GM13976 (cell line): ENCODE measurements at regions not wholly inside any gene's neighbourhood (a gene's known extent, or its start where the extent isn't known, plus 50 kb on each side); places are given as distances from the start of the nearest gene placed in this dataset.

Experiments
- DNase-seq: peaks from one replicate; pipeline ENCODE4 v3.0.0; 2012; ENCODE audit warnings: low spot score
- CTCF ChIP-seq: IDR thresholded peaks from 2 replicates; pipeline ENCODE4 v1.5.1; 2012; ENCODE audit warnings: borderline replicate concordance, mild to moderate bottlenecking; ENCODE audit not compliant: insufficient read depth; ENCODE audit errors: extremely low read depth, missing control alignments, control extremely low read depth
- in situ Hi-C: fragments of 300-500 bp; cut with MboI; formaldehyde crosslinking; loops from one replicate; pipeline ENCODE4 v1.12.0; 2022; ENCODE audit warnings: low sequenced_read_pairs, mixed read lengths, inconsistent platforms; ENCODE audit not compliant: unreplicated experiment

DNA sequence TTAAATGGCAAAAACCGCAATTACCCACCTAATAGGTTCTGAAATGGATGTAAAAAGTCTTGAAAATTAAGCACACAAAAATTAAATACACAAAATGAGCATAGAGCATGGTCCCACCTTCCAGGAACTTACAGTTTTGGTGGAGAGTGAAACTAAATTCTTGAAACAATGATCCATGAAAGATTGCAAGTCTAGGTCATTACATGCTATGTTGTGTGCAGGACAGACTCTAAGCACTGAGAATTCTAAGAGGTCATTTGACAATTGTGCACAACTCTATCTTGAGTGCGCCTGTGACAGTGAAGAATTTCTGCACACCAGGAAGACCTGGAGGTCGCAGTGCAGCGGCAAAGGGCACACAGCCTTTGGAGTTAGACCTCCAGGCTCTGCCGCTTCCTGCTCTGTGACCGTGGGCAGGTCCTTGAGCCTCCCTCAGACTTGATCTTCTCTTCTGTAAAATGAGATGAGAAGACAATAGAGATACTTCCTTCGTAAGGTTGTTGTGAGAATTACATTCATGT, 153.3 kb upstream of the TPM1 start:
- no peak for TF ChIP-seq CTCF
- in situ Hi-C loops, result no loop called here
- DNase-seq, result no peak

GRCh38 chr15:62889734-62890505, 152.6 kb upstream of the TPM1 start:
- in situ Hi-C loops, result no loop called here
- no peak for DNase-seq
- TF ChIP-seq CTCF, result no peak

DNA sequence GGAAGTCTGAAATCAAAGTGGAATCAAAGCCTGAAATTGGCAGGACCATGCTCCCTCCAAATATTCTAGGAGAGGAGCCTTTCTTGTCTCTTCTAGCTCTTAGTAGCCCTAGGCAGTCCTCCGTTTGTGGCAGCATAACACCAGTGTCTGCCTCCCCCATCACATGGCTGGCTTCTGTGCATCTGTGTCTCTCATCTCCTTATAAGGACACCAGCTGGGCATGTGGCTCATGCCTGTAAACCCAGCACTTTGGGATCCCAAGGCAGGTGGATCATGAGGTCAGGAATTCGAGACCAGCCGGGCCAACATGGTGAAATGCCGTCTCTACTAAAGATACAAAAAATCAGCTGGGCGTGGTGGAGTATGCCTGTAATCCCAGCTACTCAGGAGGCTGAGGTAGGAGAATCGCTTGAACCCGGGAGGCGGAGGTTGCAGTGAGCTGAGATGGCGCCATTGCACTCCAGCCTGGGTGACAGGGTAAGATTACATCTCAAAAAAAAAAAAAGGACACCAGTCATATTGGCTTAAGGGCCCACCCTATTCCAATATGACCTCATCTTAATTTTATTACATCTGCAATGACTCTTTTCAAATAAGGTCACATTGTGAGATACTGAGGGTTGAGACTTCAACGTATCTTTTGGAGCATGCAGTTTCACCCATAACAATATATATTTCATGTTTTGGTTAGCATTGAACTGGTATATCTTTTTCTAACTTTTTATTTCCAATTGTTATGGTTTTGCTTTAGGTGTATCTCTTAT, 148.0 kb upstream of the TPM1 start:
- no peak for TF ChIP-seq CTCF
- in situ Hi-C loops, result no loop called here
- no peak for DNase-seq

GRCh38 chr15:62895139-62895866, 147.2 kb upstream of the TPM1 start:
- no peak for TF ChIP-seq CTCF
- in situ Hi-C loops, result no loop called here
- no peak for DNase-seq

DNA sequence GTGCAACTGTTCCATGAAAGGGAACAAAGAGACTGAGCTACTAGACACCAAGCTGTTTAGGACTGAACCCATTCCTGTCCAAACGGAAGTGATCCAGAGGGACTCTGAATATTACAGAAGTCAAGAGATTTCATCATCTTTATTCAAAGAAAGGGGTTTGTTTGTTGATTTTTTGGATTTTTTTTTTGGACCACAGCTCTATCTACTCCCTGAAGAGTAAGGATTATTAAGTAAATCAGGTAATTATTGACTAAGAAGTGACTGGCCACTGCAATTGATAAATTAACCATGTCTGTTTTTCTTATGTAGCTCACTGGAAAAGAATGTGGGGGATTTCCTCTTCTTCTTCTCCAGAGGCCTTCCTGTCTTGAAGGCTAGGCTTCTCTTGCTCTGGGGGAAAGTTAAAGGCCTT, 146.6 kb upstream of the TPM1 start:
- no peak for TF ChIP-seq CTCF
- in situ Hi-C loops, result no loop called here
- DNase-seq, result no peak

GRCh38 chr15:62896380-62896866, 146.1 kb upstream of the TPM1 start:
- in situ Hi-C loops, result no loop called here
- TF ChIP-seq CTCF, result no peak
- no peak for DNase-seq
